ENCODE measurements at regions not wholly inside any gene's neighbourhood (a gene's known extent, or its start where the extent isn't known, plus 50 kb on each side); places are given as distances from the start of the nearest gene placed in this dataset.

- TF ChIP-seq CTCF (IDR thresholded peaks at IDR 0.05) = no peak
- TF ChIP-seq POLR2A (IDR thresholded peaks at IDR 0.05) = no peak
These were observed 148.8 kb upstream of the BMP4 start for GRCh38 chr14:54105406-54105805.
